GM10248 (cell line): ENCODE measurements at regions not wholly inside any gene's neighbourhood (a gene's known extent, or its start where the extent isn't known, plus 50 kb on each side); places are given as distances from the start of the nearest gene placed in this dataset.

Experiments used
- CTCF ChIA-PET: fragments of 300-600 bp; sonication (Branson Sonifier 250); formaldehyde crosslinking; extraction: SDS; loops from one replicate; lab custom pipeline; 2021; ENCODE audit warnings: antibody characterized with exemption; lab: Yijun Ruan, JAX
- POLR2A ChIA-PET: fragments of 350-650 bp; sonication (Branson Sonifier 250); formaldehyde crosslinking; extraction: SDS; loops from one replicate; lab custom pipeline; 2020; ENCODE audit warnings: antibody characterized with exemption; lab: Yijun Ruan, JAX
- DNase-seq: peaks from one replicate; pipeline ENCODE4 v3.0.0; 2012; ENCODE audit errors: extremely low spot score
- TF ChIP-seq, protein P1 (sequence below): IDR thresholded peaks from 2 replicates; pipeline ENCODE4 v1.5.1; 2012; ENCODE audit warnings: mild to moderate bottlenecking, low read depth; ENCODE audit errors: extremely low read depth, missing control alignments, control extremely low read depth

DNA sequence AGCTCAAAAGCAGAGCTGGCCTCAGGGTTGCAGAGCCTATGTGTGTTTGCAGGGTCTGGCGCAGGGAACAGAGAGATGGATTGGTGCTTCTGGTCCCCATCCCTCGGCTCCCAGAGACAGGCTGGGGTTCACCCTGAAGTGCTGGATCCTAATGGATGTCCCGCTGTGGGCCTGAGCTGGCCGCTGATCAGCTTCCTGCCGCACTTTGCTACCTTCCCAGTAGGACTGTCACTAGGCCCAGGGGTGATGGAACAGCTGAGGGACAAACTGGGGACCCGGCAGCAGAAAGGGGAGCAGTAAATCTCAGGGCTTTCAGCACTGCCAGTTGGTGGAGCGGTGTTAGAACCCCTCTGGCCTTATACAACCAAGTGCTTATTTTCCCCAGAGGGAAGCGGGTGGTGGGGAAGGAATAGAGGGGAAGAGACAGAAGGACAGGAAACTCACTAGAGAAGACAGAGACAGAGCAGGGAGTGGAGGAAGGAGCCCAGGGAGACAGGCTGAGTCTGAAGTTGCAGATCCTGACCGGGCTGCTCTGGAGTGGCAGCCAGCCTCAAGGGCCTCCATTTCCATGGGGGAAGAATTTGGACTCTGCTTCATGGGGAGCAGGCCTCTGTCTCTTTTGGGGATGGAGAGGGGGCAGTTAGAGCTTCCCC is 78.6 kb downstream of the MRM1 start:
- TF ChIP-seq, protein P1, sequence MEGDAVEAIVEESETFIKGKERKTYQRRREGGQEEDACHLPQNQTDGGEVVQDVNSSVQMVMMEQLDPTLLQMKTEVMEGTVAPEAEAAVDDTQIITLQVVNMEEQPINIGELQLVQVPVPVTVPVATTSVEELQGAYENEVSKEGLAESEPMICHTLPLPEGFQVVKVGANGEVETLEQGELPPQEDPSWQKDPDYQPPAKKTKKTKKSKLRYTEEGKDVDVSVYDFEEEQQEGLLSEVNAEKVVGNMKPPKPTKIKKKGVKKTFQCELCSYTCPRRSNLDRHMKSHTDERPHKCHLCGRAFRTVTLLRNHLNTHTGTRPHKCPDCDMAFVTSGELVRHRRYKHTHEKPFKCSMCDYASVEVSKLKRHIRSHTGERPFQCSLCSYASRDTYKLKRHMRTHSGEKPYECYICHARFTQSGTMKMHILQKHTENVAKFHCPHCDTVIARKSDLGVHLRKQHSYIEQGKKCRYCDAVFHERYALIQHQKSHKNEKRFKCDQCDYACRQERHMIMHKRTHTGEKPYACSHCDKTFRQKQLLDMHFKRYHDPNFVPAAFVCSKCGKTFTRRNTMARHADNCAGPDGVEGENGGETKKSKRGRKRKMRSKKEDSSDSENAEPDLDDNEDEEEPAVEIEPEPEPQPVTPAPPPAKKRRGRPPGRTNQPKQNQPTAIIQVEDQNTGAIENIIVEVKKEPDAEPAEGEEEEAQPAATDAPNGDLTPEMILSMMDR: no peak
- no peak for DNase-seq
- CTCF ChIA-PET: no interaction called here
- POLR2A ChIA-PET: no interaction called here

DNA sequence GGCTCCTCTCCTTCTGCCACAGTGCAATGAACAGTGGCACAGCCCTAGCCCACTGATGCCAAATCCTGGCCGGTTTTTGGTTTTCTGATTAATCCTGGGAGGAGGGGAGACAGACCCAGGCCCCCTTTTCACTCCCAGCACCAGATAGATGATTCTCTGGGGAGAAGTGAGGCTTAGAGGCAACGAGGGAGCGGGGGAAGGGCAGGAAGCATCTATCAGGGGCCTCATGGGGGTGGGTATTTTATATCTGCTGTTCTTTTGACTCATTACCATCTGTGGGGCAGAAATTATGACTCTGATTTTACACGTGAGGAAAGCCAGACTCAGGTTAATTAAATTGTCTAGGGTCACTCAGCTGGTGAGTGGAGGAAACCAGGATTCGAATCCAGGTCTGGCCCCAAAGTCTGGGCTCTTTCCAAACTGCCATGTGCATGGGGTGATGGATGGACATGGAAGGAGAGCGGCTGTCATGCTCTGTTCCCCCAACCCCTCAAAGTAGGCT is 79.4 kb downstream of the MRM1 start:
- POLR2A ChIA-PET: no interaction called here
- no peak for DNase-seq
- TF ChIP-seq, protein P1: no peak
- CTCF ChIA-PET: no interaction called here

DNA sequence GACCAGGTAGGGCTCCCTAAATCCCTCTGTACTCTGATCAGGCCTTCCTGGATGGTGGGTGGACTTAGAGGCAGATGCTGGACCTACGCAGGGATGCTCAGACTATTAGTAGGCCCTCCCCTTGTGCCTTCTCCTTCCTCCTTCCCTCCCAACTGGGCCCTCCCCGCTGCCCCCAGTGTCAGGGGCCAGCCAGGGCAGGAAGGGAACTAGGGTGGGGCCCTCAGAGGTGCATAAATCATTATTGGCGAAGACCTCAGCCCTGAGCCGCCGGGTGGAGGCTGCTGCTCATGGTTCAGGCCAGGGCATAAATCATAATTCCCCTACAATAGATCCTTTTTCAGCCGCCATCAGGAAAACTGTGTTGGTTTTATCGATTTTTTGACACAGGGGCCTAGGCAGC is 81.4 kb downstream of the MRM1 start:
- TF ChIP-seq, protein P1: no peak
- ChIA-PET CTCF (interaction anchor here (0.8 kb wide), 1 partner anchor 24 kb away, joined by 3 read pairs; no protein-coding TSS in a partner anchor), POLR2A (no interaction called here)
- DNase-seq: no peak

DNA sequence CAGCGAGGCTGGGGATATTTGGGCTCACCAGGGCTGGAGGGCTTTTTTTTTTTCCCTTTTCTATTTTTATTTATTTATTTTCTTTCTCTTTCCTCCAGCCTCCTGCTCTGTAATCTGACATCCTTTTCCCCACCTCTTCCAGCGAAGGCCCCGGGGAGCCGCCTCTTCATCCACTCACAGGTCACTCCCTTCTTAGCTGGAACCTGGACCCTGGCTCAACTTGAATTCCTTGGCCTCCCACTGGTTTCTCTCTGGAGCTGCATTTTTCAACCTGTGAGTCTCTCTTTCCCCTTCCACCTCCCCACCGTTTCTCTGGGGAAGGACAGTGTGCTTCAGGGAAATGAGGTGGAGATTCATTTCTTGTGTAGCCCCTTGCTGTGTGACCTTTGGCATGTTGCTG is 82.0 kb downstream of the MRM1 start:
- DNase-seq: no peak
- ChIA-PET POLR2A (no interaction called here), CTCF (no interaction called here)
- TF ChIP-seq, protein P1: no peak

DNA sequence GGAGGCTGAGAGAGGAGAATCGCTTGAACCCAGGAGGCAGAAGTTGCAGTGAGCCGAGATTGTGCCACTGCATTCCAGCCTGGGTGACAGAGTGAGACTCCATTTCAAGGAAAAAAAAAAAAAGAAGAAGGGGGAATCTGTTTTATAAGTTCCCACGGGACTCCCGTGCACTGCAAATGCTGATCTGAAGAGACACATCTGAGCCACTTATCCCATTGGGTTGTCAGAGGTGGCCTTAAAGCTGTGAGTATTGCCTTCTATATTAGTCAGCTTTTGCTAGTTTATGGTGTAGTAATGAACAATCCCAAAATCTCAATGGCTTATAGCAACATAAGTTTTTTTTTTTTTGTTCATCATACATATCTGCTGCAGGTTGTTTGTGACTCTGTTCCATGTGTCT is 82.8 kb downstream of the MRM1 start:
- CTCF ChIA-PET: interaction anchor here (0.6 kb wide), 1 partner anchor 515 kb away, joined by 3 read pairs; no protein-coding TSS in a partner anchor
- POLR2A ChIA-PET: no interaction called here
- TF ChIP-seq, protein P1: no peak
- no peak for DNase-seq

DNA sequence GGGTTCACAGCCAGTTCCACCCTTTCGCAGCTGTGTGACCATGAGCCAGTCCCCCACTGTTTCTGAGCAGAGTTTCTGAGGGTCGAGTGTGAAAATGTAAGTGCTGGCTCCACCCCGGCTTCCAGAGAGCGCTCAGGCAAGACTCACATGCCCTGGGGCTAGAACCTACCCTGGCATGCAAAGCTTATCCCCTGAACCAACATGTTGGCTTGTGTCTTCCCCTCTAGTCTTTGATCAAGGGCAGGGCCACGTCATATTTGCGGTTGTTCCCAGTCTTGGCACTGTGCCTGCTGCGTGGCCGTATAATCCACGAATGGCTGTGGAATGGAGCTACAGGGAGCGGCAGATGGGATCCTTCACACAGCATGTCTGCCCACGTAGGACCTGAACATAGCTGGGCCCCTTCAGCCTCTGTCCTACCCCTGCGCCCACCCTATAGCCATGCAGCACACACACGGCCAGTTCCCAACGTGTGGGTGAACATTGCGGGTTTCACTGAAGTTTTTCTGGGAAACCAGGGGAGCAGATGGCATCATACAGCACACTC is 84.8 kb downstream of the MRM1 start:
- ChIA-PET POLR2A (no interaction called here), CTCF (interaction anchor here (1.2 kb wide), 1 partner anchor 61 kb away, joined by 3 read pairs; no protein-coding TSS in a partner anchor)
- no peak for DNase-seq
- TF ChIP-seq, protein P1: no peak
